HEK293 (cell line): ENCODE measurements at regions not wholly inside any gene's neighbourhood (a gene's known extent, or its start where the extent isn't known, plus 50 kb on each side); places are given as distances from the start of the nearest gene placed in this dataset.

ENCODE experiments used
- KLF1 ChIP-seq: fragments of 450-650 bp; formaldehyde crosslinking; IDR thresholded peaks from 2 replicates; pipeline ENCODE4 v1.5.1; 2016; ENCODE audit warnings: missing biosample characterization, missing genetic modification characterization
- KLF7 ChIP-seq: fragments of 450-650 bp; formaldehyde crosslinking; IDR thresholded peaks from 2 replicates; pipeline ENCODE4 v1.5.1; 2016; ENCODE audit warnings: missing biosample characterization, missing genetic modification characterization, borderline replicate concordance
- KLF8 ChIP-seq: fragments of 450-650 bp; formaldehyde crosslinking; IDR thresholded peaks from 2 replicates; pipeline ENCODE4 v1.5.1; 2016; ENCODE audit warnings: missing biosample characterization, missing genetic modification characterization
- PBX3 ChIP-seq: sonication (generic); formaldehyde crosslinking; IDR thresholded peaks from 2 replicates; pipeline ENCODE4 v1.8.1; 2022; ENCODE audit warnings: mild to moderate bottlenecking, moderate library complexity, missing genetic modification reagents
- PRDM4 ChIP-seq: fragments of 450-650 bp; formaldehyde crosslinking; IDR thresholded peaks from 2 replicates; pipeline ENCODE4 v1.5.1; 2017; ENCODE audit warnings: missing biosample characterization, missing genetic modification characterization
- ZBTB7A ChIP-seq: fragments of 450-650 bp; formaldehyde crosslinking; IDR thresholded peaks from 2 replicates; pipeline ENCODE4 v1.5.1; 2016; ENCODE audit warnings: low read depth, missing biosample characterization, missing genetic modification characterization
- ZNF184 ChIP-seq: fragments of 450-650 bp; IDR thresholded peaks from 2 replicates; pipeline ENCODE4 v1.5.1; 2018; ENCODE audit warnings: missing biosample characterization, mild to moderate bottlenecking, missing genetic modification characterization
- ZNF423 ChIP-seq: fragments of 450-650 bp; formaldehyde crosslinking; IDR thresholded peaks from 2 replicates; pipeline ENCODE4 v1.5.1; 2016; ENCODE audit warnings: missing biosample characterization, missing genetic modification characterization
- ZNF548 ChIP-seq: fragments of 450-650 bp; formaldehyde crosslinking; IDR thresholded peaks from 2 replicates; pipeline ENCODE4 v1.5.1; 2016; ENCODE audit warnings: missing biosample characterization, missing genetic modification characterization
- ZNF585B ChIP-seq: fragments of 450-650 bp; formaldehyde crosslinking; IDR thresholded peaks from 2 replicates; pipeline ENCODE4 v1.5.1; 2016; ENCODE audit warnings: missing biosample characterization, missing genetic modification characterization
- ZSCAN30 ChIP-seq: fragments of 450-650 bp; IDR thresholded peaks from 2 replicates; pipeline ENCODE4 v1.5.1; 2018; ENCODE audit warnings: missing biosample characterization, mild to moderate bottlenecking, missing genetic modification characterization, moderate library complexity
- TF ChIP-seq, protein P1 (sequence below): fragments of 450-650 bp; formaldehyde crosslinking; IDR thresholded peaks from 2 replicates; pipeline ENCODE4 v1.5.1; 2016; ENCODE audit warnings: missing biosample characterization, missing genetic modification characterization
- TF ChIP-seq, protein P2 (sequence below): fragments of 450-650 bp; formaldehyde crosslinking; IDR thresholded peaks from 2 replicates; pipeline ENCODE4 v1.5.1; 2016; ENCODE audit warnings: missing biosample characterization, missing genetic modification characterization

GRCh38 chr4:72896515-72896914 is 173.0 kb downstream of the COX18 start:
- TF ChIP-seq ZNF548 (tag by site-specific recombination) (no peak), KLF1 (tag by site-specific recombination) (no peak), PBX3 (CRISPR knock-in tag) (no peak), ZNF184 (tag by site-specific recombination) (no peak), ZSCAN30 (tag by site-specific recombination) (no peak), PRDM4 (no peak), ZNF585B (tag by site-specific recombination) (no peak), KLF7 (tag by site-specific recombination) (no peak), ZNF423 (tag by site-specific recombination) (no peak), KLF8 (tag by site-specific recombination) (no peak), ZBTB7A (tag by site-specific recombination) (no peak)
- TF ChIP-seq, protein P1, sequence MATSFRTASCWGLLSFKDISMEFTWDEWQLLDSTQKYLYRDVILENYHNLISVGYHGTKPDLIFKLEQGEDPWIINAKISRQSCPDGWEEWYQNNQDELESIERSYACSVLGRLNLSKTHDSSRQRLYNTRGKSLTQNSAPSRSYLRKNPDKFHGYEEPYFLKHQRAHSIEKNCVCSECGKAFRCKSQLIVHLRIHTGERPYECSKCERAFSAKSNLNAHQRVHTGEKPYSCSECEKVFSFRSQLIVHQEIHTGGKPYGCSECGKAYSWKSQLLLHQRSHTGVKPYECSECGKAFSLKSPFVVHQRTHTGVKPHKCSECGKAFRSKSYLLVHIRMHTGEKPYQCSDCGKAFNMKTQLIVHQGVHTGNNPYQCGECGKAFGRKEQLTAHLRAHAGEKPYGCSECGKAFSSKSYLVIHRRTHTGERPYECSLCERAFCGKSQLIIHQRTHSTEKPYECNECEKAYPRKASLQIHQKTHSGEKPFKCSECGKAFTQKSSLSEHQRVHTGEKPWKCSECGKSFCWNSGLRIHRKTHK = no peak
- TF ChIP-seq, protein P2, sequence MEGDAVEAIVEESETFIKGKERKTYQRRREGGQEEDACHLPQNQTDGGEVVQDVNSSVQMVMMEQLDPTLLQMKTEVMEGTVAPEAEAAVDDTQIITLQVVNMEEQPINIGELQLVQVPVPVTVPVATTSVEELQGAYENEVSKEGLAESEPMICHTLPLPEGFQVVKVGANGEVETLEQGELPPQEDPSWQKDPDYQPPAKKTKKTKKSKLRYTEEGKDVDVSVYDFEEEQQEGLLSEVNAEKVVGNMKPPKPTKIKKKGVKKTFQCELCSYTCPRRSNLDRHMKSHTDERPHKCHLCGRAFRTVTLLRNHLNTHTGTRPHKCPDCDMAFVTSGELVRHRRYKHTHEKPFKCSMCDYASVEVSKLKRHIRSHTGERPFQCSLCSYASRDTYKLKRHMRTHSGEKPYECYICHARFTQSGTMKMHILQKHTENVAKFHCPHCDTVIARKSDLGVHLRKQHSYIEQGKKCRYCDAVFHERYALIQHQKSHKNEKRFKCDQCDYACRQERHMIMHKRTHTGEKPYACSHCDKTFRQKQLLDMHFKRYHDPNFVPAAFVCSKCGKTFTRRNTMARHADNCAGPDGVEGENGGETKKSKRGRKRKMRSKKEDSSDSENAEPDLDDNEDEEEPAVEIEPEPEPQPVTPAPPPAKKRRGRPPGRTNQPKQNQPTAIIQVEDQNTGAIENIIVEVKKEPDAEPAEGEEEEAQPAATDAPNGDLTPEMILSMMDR (tag by site-specific recombination) = no peak
